GM19023 (cell line): ENCODE measurements at regions not wholly inside any gene's neighbourhood (a gene's known extent, or its start where the extent isn't known, plus 50 kb on each side); places are given as distances from the start of the nearest gene placed in this dataset.

Source experiments
- ATAC-seq: cut with Tn5 transposase; IDR thresholded peaks from one replicate; pipeline ENCODE4 v1.9.1; 2021; ENCODE audit warnings: mild to moderate bottlenecking, moderate library complexity; ENCODE audit not compliant: unreplicated experiment

DNA sequence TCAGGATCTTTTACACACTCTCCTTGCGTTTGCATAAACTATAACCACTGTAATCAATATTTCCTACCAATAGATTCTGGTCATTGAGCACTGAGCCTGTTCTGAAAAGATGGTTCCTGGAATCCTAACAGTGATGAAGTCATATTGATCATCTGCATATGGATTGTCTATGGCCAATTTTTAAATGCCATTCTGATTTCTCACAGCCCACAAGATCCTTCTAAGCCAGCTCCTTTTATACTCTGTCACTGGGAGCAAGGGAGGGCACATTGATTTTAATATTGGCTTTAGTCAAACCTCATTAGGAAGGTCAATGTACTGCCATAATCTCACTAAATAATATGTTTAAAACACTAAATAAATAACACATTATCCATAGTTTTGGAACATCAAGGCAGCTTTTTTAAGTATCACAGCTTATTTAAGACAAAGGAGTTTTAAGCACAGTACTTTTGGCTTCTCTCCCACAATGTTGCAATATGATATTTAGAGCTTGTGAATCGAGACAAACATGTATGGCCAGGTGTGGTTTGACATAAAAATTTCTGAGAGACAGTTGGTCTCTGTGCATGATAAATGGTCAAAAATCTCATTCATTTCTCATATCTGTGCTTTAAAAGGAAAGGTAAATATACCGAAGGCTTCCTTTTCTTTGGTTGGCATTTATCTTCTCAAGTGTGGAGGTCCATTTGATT, 267.3 kb downstream of the MTX2 start:
- ATAC-seq: no peak

DNA sequence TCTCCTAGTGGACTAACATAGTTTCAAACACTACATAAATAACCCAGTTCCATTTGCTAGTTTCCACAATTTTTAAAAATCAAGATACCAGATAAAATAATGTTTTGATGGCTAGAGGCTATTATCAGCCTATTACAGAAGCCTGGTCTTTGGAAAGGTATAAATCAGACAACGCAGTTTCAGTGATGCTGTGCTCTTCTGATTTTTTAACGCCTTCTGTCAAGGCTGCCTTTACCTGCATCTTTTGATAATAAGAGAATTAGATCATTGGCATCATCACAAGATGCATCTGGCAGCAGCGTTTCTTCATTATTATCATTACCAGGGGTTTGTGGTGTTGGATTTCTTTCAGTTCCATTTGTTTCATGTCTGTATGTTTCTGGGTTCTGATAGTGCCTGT, 268.7 kb downstream of the MTX2 start:
- no peak for ATAC-seq

DNA sequence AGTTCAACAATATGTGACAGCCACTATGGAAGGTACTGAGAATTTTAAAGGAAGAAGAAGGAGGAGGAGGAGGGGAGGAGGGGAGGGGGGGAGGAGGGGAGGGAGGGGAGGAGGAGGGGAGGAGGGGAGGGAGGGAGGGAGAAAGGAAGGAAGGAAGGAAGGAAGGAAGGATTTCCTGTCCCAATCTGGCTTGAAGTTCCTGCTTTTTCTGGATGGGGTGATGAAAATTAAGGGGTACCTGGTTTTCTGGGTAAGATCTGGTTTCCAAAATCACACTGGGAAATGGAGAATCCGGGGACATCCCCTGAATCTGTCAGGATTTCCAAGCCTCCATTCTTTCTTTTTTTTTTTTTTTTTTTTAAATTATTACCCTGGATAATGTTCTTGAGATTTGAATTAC, 271.8 kb downstream of the MTX2 start:
- no peak for ATAC-seq

DNA sequence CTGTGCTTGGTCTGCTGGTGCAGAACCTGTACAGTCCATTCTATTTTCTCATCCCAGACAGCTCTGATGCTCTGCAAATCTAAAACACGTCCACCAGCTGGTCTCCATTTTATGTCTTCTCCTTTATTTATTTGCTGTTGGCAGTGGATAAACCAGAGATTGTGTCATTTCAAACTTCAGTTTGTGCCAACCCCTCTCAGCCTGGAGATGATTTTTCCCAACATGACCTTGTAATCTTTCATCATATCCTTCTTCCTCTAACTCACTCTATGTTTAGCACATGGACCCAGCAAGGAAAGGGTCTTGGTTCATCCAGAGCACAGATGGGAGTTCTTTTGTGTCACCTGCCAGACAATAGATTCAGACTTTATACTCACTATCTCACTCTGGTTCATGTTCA, 273.2 kb downstream of the MTX2 start:
- no peak for ATAC-seq

DNA sequence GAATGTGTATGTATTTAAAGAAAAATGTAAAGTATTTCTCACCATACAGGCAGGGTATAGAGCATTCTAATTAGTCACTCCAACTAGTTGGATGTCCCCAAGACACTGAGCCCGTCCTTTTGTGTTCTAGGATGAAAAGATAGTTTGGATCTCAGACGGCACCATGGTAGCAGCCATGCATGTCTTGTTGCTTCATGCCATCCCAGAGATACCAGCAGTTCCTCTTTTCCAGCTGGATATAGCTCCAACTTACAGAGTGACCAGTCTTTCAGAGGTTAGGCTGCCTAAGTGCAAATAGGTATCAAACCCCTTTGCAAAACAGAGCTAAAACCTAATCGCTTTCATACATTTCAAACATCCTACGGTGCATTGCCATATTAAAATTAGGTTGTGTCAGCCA, 275.3 kb downstream of the MTX2 start:
- ATAC-seq: no peak

DNA sequence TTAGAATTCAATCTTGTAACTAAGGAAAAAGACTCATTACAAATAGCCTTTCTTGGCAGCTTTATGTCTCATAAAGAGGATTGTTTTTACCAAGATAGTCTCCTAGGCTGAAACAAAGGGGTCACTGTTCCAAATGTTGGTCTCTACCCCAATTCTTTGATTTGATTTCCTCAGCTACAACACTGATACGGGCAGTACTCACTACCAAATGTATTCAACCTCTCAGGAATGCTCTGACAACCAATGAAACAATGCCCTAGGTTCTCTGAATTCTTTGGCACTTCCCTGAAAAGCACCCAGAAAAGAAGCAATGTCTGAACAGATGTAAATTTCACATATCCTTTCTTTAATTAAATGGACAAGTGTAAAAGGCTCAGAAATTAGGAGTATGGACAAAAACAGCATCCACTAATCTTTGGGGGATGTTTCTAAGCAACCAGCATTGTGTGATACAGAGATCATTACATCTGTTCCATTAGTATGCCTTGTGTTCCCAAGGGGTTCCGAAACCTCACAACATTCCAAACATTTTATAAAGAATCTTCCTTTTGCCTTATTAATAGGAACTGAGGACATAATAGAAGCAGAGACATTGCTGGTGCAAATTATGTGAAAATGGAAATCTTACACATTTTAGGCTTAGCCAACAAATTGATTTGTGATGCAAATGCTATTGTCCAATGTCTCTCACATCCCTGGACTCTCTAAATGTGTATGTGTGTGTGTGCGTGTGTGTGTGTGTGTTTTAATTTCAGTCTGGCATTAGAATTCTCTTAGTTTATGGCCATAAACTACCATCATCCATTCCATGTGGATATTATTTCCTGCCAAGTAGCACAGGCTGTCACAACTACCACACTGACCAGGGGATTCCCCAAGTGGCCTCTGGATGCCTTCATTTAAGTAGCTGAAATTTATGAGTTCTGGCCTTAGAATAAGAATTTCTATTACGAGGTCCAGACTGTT, 276.0 kb downstream of the MTX2 start:
- ATAC-seq: no peak

DNA sequence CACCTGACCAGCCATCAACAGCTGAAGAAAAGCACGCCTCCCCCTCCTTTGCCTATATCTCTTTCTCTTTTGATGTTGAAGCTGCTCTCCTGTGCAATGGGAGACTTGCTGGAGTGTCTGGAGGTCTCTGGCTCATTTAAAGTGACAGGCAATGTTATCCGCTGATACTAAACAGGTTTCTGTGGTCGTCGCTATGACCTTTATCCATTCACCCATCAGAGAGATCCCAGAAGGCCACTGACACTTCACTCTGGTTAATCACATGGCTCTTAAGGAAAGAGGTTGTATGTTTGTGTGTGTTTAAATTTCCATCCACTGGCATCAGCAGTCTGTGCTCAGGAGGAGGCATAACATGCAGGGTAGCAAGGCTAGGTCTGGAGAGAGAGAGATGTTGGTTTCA, 277.3 kb downstream of the MTX2 start:
- no peak for ATAC-seq

DNA sequence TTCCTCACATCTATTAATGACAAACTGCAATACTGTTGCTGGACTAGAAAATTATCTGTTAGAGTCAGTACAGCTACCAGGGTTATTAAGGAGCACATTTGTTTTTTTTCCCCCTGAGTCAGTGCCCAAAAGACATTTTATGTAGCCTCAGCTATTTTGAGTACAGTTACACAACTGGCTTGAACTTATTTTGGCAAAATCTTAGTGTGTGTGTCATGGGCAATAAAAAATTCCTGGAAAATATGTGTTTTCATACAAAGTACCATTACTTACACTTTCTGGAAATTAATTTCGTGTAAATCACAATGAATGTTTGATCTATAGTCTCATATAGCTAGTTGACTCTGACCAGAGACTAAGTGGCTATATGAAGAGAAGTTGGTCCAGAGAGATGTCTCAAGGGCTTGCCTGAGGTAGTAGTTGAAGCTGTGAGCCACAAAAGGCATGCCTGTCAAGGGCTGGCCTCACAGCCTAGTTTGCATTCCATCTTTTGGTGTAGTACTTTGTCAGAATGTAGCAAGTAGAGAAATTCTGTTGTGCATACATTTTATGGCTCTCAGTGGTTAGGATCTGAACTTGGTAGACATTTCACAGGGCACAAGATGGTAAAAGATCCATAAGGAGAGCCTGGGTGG, 283.4 kb downstream of the MTX2 start:
- no peak for ATAC-seq

DNA sequence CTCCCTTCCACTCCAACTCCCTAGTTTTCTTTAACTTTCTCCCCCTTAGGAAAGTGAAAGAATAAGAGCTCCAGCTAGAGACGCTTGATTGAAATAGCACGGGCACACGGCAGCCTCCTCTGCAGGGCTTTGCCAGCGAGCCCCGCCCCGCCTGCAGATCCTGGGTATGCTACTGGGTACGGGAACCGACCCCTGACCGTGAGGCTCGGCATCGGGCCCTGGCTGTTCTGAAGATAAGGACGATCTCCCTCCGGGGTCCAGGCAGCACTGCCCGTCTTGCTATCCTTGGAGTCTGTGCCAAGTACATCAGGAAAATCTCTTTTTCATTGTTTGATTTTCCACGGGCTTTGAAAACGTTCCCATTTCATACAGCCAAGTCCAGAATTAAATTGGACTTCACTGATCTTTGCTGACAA, 284.5 kb downstream of the MTX2 start:
- ATAC-seq: no peak

DNA sequence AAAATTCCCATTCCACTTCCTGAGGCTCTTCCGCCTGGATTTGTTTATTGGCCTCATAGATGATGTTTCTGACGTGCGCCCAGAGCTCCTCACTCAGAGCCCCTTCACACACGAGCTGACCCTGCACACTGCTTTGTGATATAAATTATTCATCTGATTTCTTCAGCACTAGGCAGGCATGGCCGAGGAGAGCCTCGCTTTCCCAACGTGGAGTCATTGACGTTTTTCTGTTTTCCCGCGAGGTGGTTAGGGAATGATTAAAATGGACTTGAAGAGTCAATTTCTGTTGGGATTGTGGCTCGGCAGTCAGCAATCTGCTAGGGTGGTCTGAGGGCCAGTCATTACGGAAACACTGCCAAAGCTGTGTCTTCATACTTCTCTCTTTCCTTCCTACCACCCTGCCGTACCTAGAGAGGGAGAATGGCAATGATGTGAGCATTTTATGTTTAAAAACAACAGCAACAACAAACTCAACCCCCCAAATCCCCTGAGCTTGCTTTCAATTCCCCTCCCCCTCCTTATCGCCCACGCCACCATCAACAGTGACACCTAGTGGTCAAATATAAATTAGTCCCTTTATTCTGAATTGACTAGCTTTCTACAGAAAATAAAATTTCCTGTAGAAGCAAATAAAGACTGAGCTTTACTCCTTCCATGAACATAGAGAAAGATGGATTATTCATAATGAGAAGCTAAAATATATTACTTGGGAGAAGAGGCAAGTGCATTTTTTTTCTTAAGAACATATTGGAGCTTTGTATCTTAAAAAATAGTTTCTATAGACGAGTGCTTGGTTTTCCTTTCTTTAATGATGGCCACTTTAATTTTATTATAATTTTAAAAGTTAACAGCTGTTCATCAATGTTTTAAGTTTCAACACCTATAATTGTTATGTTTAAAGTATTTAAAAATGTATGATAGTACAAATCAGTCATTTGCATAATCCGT, 285.1 kb downstream of the MTX2 start:
- no peak for ATAC-seq

DNA sequence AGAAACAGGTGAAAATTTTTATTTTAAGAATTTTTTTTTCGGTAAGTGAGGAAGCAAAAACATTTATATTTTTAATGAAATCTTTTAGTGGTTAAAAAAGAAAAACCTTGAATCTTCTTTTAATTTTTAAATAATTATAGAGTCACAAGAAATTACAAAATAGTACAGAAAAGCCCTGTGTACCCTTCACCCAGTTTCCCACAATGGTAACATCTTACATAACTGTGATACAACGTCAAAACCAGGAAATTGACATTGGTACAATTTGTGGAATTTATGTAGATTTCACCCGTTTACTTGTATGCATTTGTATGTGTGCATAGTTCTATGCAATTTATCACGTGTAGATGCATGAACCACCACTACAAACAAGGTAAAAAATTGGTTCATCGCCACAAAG, 285.9 kb downstream of the MTX2 start:
- ATAC-seq: no peak

DNA sequence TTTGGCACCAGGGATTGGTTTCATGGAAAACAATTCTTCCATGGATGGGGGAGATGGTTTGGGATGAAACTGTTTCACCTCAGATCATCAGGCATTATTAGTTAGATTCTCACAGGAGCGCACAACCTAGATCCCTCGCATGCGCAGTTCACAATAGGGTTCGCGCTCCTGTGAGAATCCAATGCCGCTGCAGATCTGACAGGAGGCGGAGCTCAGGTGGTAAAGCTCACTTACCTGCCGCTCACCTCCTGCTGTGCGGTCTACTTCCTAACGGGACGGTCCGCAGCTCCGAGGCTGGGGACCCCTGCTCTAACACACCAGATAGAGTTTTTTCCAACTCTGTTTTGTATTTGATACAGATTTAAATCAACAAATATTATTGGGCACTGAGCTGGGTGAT, 286.5 kb downstream of the MTX2 start:
- no peak for ATAC-seq

DNA sequence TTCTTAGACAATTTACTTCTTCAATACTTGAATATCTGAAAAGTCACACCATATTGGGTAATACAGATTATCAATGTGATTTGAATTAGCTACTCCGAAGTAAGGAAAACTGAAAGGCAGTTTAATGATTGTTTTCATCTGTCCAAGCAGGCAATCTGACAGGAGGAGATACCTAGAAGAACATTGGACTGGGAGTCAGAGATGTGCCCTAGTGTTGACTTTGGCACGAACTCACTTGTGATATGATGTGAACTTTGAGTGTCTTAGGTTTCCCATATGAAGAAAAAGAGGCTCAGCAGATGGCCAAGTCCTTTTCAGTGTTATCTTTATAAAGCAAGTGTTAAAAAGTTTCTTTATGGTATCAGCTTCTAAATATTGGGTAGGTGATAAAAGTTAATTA, 287.1 kb downstream of the MTX2 start:
- no peak for ATAC-seq

DNA sequence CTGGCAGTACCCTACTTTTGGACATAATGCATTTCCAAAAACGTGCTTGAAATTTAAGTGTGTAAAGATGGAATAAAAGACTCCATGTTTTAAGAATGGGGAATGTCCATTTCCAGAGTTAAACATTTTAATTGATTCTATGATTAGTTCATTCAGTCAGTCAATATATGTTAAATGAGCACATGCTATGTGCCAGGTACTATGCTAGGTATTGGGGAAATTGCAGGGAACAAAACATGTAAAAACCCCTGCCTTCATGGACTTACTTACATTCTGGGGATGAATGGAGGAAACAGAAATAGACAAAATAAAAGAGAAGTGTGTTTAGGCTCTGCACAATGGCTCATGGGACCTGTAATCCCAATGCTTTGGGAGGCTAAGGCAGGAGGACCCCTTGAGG, 288.6 kb downstream of the MTX2 start:
- no peak for ATAC-seq

DNA sequence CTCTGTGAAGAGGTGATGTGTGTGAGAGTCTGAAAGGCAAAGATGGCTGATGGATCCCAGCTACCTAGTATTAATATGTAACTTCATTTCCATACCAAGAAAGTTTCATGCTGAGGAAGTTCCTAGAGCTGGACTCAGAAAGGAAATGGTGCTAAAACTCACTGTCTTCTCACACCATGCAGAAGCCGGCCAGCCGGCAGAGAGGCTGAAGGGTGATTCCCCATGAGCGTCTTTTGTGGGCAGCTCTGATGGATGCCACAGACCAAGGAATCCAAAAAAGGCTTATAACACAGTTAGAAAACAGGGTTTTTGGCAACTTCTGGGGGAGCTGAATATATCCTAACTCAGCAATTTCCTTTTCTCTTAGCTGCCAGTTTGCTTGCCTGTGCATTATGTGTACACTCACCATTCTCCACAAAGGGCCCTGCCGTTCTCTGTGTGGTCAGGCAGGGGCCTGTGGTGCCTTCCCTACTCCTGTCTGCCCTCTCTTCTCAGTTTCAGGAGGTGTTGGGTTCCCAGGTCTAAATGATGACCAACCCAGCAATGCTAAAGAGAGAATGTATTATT, 289.4 kb downstream of the MTX2 start:
- ATAC-seq: no peak

DNA sequence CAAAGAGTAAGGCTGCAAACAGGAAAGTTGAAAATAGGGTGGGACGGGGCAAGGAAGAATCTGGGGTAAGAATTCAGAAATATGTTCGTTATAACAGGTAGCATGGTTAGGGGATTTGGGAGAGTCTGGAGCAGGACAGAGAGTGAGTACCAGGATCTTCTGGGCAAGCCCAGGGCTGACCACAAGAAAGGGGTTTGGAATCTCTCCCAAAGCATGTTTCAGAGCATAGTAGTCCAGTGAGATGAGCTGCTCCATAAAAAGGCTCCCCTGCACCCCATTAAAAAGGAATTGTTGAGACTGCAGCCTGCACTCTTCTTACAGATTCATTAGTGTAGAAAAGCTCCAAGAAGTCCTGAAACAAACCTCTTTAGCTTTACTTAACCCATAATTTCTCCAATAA, 291.1 kb downstream of the MTX2 start:
- ATAC-seq: no peak

DNA sequence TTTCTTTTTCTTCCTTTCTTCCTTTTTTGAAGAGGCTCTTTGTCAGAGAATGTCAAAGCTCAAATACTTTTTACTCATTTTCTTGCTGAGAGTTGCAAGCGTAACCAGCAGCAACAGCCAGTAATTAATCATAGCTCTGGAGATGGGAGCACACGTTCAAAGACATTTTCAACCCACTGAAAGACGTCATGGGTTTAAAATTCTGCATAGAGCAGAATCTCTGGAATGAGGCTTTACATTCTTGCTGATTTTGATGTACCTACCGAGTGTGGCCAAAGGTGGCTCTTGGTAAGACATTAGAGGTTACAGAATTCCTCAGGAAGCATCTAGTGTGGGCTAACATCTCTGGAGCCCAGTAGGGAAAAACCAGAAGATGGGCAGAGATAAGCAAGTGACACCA, 292.5 kb downstream of the MTX2 start:
- no peak for ATAC-seq

DNA sequence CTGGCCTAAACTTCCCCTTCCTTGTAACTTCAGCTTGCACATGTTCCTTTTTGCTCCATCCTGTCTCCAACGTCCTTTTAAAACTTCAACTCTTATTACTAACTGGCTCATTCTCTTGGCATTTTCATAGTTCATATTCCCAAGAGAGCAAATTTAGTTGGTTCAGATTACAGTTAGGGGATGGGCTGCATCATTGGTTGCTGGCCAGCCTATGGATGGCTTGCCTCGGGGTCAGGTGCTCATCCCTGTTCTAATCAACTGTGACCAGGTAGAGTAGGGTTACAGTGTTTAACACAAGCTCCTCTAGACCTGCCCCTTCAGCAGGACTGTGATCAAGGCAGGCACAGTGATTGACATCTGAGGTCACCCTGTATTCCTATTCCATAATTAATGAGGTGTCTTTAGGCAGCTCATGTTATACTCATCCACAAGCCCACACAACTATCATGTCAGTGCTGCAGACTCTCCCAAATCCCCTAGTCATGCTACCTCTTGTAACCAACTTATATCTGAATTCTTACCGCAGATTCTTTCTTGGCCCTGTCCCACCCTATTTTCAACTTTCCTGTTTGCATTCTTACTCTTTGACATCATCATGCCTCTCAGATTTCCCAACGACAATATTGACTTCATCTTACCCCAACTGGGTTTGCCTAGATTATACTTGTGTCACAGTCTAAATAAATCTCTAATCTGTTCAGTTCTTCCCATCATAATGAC, 293.3 kb downstream of the MTX2 start:
- ATAC-seq: no peak

DNA sequence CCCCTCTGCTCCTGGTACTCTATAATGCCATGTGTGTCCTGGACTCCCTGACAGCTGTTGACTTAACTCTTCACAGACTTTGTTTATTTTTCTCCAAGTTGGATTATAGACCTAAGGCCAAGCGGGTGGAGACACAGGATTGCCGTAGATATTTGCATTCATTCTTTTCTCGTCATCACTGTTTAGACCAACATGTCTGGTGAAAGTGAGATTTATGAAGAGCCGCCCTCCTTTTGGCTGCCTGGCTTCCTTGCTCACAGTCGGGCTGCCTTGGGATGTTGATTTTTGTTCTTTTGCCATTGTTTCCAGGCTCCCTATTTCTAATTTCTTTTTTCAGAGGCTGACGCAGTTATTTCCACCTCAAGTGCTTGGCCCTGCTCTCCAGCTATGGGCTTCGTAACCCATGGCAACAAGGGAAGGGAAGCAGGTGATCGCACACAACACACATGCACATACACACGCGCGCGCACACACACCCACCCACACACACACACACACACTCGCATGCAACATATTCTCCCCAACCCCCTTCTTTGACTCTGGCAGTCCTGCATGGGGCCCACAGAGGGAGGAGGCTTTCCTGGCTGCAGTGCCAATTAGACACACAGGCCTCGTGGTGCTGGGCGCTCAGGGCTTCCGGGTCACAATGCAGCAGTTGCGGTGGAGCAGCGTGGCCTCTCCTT, 296.5 kb downstream of the MTX2 start:
- ATAC-seq: no peak
